H1 (cell line): ENCODE measurements at regions not wholly inside any gene's neighbourhood (a gene's known extent, or its start where the extent isn't known, plus 50 kb on each side); places are given as distances from the start of the nearest gene placed in this dataset.

Experiments used
- BCL11A ChIP-seq, 2 experiments: IDR thresholded peaks; one replicate each; pipeline ENCODE4 v1.6.1; 2011; ENCODE audit warnings: low read depth in 2 of 2, low read length in 2 of 2, mild to moderate bottlenecking in 2 of 2
- CHD2 ChIP-seq: IDR thresholded peaks from 2 replicates; pipeline ENCODE4 v1.6.1; 2012; ENCODE audit warnings: low read length, improper control_type of control experiment
- CHD7 ChIP-seq: fragments of 300-600 bp; sonication (generic); IDR thresholded peaks from 2 replicates; pipeline ENCODE4 v1.7.1; 2012; ENCODE audit warnings: low read length, moderate library complexity, mild to moderate bottlenecking, inconsistent platforms; ENCODE audit not compliant: insufficient replicate concordance
- CREB1 ChIP-seq: IDR thresholded peaks from 2 replicates; pipeline ENCODE4 v1.6.1; 2012; ENCODE audit warnings: inconsistent platforms
- CTBP2 ChIP-seq: IDR thresholded peaks from 2 replicates; pipeline ENCODE4 v1.7.0; 2011; ENCODE audit warnings: borderline replicate concordance, mild to moderate bottlenecking, moderate library complexity, mixed read lengths, low read length; ENCODE audit not compliant: insufficient read depth, insufficient read length
- GABPA ChIP-seq: IDR thresholded peaks from 2 replicates; pipeline ENCODE4 v1.6.1; 2011; ENCODE audit warnings: mild to moderate bottlenecking, low read length, moderate library complexity, borderline replicate concordance; ENCODE audit not compliant: insufficient read depth
- KDM5A ChIP-seq: fragments of 200-600 bp; IDR thresholded peaks from 2 replicates; pipeline ENCODE4 v1.7.1; 2012; ENCODE audit warnings: mild to moderate bottlenecking, low read length, inconsistent platforms, mixed read lengths
- POLR2A ChIP-seq, 2 experiments: IDR thresholded peaks; 1 replicate in 1 of 2; 2 replicates in 1 of 2; pipeline ENCODE4 v1.6.1; 2011; ENCODE audit warnings: low read depth in 2 of 2, low read length in 2 of 2, mild to moderate bottlenecking in 2 of 2; ENCODE audit errors: control extremely low read depth in 1 of 2
- SIX5 ChIP-seq: IDR thresholded peaks from 2 replicates; pipeline ENCODE4 v1.6.1; 2011; ENCODE audit warnings: mild to moderate bottlenecking, low read depth, low read length
- SP1 ChIP-seq: IDR thresholded peaks from 2 replicates; pipeline ENCODE4 v1.6.1; 2011; ENCODE audit warnings: low read depth, low read length
- TBP ChIP-seq: IDR thresholded peaks from 2 replicates; pipeline ENCODE4 v1.6.1; 2011; ENCODE audit warnings: low read depth, low read length, improper control_type of control experiment

DNA sequence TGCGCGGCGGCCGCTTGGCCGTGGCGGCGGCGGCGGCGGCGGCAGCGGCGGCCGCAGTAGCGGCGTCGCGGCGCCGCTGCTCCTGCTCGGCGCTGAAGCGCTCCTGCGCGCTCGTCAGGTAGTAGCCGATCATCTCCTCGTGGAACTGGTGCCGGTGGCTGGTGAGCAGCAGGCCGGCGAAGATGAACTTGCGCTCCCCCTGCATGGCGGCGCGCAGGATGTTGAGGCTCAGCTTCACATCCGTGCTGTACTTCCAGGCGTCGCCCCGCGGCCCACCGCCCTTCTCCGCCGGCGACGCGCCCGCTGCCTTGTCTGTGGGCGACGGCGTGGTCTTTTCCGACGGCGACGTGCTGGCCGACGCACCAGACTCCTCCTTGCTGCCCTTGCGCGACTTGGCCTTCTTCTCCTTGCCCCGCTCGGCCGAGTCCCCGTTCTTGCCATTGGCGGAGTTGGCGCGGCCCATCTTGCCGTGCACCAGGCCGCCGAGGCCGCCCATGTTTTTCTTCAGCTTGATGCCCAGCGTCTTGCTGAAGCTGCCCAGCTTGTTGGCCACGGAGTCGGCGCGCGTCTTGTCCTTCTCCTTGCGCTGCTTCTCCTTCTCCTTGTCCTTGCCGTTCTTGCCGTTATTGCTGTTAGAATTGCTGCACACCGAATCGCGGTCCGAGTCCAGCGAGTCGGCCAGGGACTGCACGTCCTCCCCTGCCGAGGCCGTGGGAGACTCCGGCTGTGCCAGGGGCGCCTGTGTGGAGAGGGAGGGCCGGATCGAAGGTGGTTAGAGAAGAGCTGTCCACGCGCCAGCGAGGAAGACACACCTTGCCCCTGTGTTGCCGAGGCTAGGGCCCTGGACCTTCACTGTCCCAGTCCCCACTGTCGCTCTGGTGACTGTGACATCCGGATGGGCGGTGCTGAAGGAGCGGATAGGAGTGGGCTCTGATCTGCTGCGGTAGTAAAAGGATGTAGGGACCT, 157.6 kb downstream of the KLF13 start (continued):
- no peak for TF ChIP-seq CHD7
- TF ChIP-seq KDM5A = no peak
- TF ChIP-seq CREB1 = peak; percentile 42; the same call in 1 of the 2 replicates
- no peak for TF ChIP-seq SIX5
- peak; percentile 61 for TF ChIP-seq GABPA
- TF ChIP-seq SP1 = no peak
- TF ChIP-seq POLR2A (IDR thresholded peaks at IDR 0.05; ENCODE audit: control extremely low read depth in 1 of 2, low read depth in 2 of 2, low read length in 2 of 2) = no peak
- no peak for TF ChIP-seq CHD2
- no peak for TF ChIP-seq BCL11A (IDR thresholded peaks at IDR 0.05; ENCODE audit: low read depth in 2 of 2, low read length in 2 of 2)
- TF ChIP-seq CTBP2 = no peak
- TF ChIP-seq TBP = no peak
